ENCODE measurements at regions not wholly inside any gene's neighbourhood (a gene's known extent, or its start where the extent isn't known, plus 50 kb on each side); places are given as distances from the start of the nearest gene placed in this dataset.

- TF ChIP-seq POLR2AphosphoS5 (IDR thresholded peaks at IDR 0.05; ENCODE audit: insufficient read depth, low read depth, low read length) = no peak
- TF ChIP-seq POLR2A (IDR thresholded peaks at IDR 0.05; ENCODE audit: low read depth, low read length) = no peak
- no peak for TF ChIP-seq CTCF (IDR thresholded peaks at IDR 0.05; ENCODE audit: extremely low read depth in 1 of 2, insufficient read depth in 1 of 2, low read depth in 1 of 2, low read length in 2 of 2)
- no peak for TF ChIP-seq MYC (IDR thresholded peaks at IDR 0.05; ENCODE audit: low read depth, low read length)
- no peak for TF ChIP-seq JUN (IDR thresholded peaks at IDR 0.05; ENCODE audit: borderline replicate concordance, insufficient read depth, insufficient read length, low read depth)
- no peak for TF ChIP-seq GATA2 (IDR thresholded peaks at IDR 0.05; ENCODE audit: insufficient read depth, insufficient read length, low read depth, low read length)
- TF ChIP-seq EZH2 (IDR thresholded peaks at IDR 0.05; ENCODE audit: borderline replicate concordance, low read depth, low read length, severe bottlenecking) = no peak
- no peak for TF ChIP-seq FOS (IDR thresholded peaks at IDR 0.05; ENCODE audit: borderline replicate concordance, insufficient read depth, low read length)
- TF ChIP-seq, protein P1, sequence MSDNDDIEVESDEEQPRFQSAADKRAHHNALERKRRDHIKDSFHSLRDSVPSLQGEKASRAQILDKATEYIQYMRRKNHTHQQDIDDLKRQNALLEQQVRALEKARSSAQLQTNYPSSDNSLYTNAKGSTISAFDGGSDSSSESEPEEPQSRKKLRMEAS (IDR thresholded peaks at IDR 0.05; ENCODE audit: insufficient read depth, insufficient read length) = no peak
- Histone ChIP-seq H3K36me3 (ENCODE audit: control insufficient read depth in 2 of 2, extremely low read depth in 1 of 2, insufficient read depth in 2 of 2, low read length in 2 of 2) (no peaks in the 10 kb centered on the region), H4K20me1 (replicated peaks; ENCODE audit: control insufficient read depth, extremely low read depth, insufficient read depth, low read length) (no peaks in the 10 kb centered on the region), H3K4me2 (ENCODE audit: insufficient read depth, low read length) (peak overlapping the region; percentile 19), H3K4me3 (replicated peaks in 1 of 3; ENCODE audit: insufficient read depth in 1 of 3, low read depth in 1 of 3, low read length in 3 of 3) (no peak overlapping the region), H2AFZ (ENCODE audit: low read depth, low read length) (no peak overlapping the region), H3K4me1 (ENCODE audit: control insufficient read depth, extremely low read depth, insufficient read depth, low read length) (peaks cover 51% of the 10 kb centered on the region), H3K9me3 (replicated peaks; ENCODE audit: control insufficient read depth, insufficient read depth, low read length) (no peaks in the 10 kb centered on the region), H3K9ac (replicated peaks; ENCODE audit: extremely low read depth, insufficient read depth, low read length) (peak overlapping the region; percentile 28), H3K27me3 (ENCODE audit: control insufficient read depth in 2 of 2, insufficient read depth in 2 of 2, low read length in 2 of 2) (no peaks in the 10 kb centered on the region), H3K27ac (ENCODE audit: insufficient read depth, low read depth, low read length) (peak overlapping the region; percentile 98), H3K9me1 (replicated peaks; ENCODE audit: control insufficient read depth, extremely low read depth, insufficient read depth, low read length) (no peaks in the 10 kb centered on the region), H3K79me2 (ENCODE audit: control insufficient read depth, insufficient read depth, low read length) (no peaks in the 10 kb centered on the region)
- intact Hi-C loops (cut with micrococcal nuclease) = no loop called here
- FAIRE-seq = no peak
- no TSS peak for BruUV-seq (replicated peaks)
- dilution Hi-C loops (cut with MboI; ENCODE audit: extremely low pct_ligation_motif_present, low sequenced_read_pairs) = no loop called here
- POLR2A ChIA-PET = no interaction called here
- CTCF ChIA-PET = interaction anchor here (1.2 to 4.2 kb wide), 6 partner anchors 48 to 146 kb away, joined by 3 to 20 read pairs (median 7); no protein-coding TSS in a partner anchor
- no peak for DNase-seq (ENCODE audit: low read depth, low spot score)
Observed at GRCh38 chr10:29950391-29950790, 109.0 kb downstream of the JCAD start.

All from endothelial cell of umbilical vein (primary cell).